GM19438 (cell line): ENCODE measurements at regions not wholly inside any gene's neighbourhood (a gene's known extent, or its start where the extent isn't known, plus 50 kb on each side); places are given as distances from the start of the nearest gene placed in this dataset.
"Not testable (repeated sequence)": the region's sequence is repeated elsewhere in the genome, so short reads cannot be mapped to it uniquely, and the experiment has no call there.

Experiments used
- ATAC-seq: cut with Tn5 transposase; IDR thresholded peaks from one replicate; pipeline ENCODE4 v1.9.1; 2021; ENCODE audit warnings: low read depth; ENCODE audit not compliant: unreplicated experiment

GRCh38 chr7:125857606-125858005, 928.0 kb upstream of the POT1 start:
- no peak for ATAC-seq

DNA sequence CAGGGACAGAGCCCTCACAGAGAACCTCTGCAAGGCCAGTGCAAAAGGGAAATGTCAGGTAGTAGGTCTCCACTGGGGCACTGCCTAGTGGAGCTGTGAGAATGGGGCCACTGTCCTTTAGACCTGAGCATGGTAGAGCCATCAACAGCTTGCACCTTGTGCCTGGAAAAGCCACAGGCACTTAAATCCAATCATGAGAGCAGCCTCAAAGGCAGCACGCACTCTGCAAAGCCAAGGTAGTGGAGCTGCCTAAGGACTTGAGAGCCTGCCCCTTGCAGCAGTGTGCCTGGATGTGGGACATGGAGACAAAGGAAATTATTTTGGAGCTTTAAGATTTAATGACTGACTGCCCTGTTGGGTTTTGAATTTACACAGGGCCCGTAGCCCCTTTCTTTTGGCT, 918.5 kb upstream of the POT1 start:
- ATAC-seq: no peak

- no peak for ATAC-seq
Measured at GRCh38 chr7:125847692-125848091, 918.1 kb upstream of the POT1 start.

- no peak for ATAC-seq
Measured at GRCh38 chr7:125847055-125847454, 917.4 kb upstream of the POT1 start.

DNA sequence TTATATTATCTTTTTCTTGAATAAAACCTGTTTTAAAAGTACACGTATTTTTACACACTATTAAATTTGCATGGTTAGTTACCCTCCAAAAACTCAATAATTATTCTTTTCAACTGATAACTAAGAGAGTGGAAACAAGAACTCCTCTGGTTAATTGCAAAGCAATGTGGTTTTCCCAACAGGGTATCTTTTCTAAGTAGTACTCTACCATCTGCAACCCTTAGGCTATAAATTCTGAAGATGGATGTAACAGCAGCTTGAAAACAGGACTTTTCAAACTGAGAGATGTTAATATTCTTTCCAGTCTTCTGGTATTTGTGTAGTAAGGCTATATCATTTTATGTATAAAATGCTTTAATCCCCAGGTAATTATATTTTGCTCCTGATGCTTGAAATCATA, 916.1 kb upstream of the POT1 start:
- ATAC-seq: no peak

- no peak for ATAC-seq
Measured at GRCh38 chr7:125834421-125834820, 904.8 kb upstream of the POT1 start.

DNA sequence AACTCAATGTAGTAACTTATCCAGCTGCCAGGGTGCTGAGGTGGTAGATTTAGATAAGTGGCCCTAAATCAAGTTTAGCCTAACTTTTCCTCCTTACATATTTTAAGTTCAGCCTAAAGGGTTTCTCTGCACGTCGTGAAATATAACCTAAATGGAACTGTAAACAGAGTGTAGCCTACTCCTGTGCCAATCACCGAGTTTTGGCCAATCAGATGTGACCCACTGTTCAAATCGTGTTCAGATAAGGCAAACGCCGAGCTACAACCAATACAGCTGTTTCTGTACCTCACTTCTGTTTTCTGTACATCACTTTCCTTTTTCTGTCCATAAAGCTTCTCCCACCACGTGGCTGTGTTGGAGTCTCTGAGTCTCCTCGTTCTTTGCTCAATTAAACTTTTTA, 904.2 kb upstream of the POT1 start:
- ATAC-seq: no peak

DNA sequence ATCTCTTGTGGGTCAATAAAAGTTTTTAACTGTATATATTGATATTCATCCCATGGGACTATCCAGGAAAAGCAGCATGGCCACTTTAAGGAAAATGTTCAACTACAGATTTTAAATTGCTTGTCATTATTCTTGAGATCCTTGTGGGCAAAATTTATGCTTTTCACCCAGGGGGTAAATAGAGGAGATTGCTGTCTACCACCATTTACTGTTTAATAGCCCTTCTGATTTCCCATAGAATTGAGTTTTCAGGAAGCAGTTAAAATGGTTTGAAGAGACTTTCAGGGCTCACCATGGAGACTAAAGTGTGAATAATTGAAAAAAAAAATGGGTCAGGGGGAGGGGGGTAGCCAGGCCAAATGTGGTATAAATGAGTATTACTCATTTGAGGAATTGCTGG, 901.1 kb upstream of the POT1 start:
- no peak for ATAC-seq

DNA sequence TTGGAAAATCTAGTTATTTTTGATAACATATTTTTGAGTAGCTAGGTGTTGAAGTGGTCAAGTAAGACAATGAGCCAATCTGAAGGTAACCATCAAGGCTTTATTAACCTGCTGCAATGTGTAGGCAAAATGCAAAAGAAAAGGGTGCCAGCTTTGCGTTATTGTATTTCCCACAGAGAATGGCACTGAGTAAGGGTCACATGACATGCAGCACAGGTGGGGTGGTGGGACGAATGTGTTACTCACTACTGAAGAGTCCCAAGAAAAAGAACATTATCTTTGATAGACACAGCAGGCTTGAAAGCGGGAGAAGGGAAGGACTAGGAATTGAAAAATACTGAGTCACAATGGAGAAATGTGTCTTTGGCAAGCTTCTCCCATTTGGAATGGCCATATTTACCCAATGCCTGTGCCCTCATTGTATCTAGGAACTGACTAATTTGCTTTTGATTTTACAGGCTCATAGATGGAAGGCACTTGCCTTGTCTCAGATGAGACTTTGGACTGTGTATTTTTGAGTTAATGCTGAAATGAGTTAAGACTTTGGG, 898.6 kb upstream of the POT1 start:
- ATAC-seq: no peak

GRCh38 chr7:125823538-125823937, 893.9 kb upstream of the POT1 start:
- no peak for ATAC-seq

DNA sequence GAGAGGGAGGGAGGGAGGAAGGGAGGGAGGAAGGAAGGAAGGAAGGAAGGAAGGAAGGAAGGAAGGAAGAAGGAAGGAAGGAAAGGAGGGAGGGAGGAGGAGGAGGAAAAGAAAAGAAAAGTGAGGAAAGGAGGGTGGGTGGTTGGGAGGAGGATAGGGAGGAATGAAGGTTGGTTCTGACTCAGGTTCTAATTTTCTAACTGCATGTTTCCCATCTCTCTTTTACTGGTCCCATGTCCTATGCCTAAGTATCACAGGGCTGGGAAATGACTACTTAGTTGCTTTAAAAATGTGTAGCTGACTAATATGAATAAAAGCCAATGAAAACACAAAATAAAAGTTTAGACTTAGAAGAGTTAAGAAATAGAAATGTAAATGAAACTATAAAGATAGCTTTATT, 890.9 kb upstream of the POT1 start:
- no peak for ATAC-seq

DNA sequence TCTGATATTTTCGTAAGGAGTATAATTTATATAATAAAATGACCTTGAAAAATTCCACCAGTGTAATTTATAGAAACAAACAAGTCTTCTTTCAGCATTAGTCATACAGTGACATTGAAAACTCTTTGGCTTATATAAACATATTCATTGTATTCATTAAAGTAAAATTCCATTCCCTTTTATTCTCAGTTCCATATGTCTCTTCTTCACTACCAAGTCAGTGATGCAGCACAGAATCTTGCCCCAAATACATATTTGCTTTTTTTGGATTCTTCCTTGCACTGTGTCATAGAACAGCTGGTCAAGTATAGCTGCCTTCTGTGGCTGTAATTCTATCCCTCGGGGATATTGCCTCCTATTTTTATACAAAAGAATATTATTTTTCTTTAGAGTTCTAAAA, 884.5 kb upstream of the POT1 start:
- no peak for ATAC-seq

- not testable (repeated sequence) for ATAC-seq
Measured at GRCh38 chr7:125806491-125806890, 876.9 kb upstream of the POT1 start.

DNA sequence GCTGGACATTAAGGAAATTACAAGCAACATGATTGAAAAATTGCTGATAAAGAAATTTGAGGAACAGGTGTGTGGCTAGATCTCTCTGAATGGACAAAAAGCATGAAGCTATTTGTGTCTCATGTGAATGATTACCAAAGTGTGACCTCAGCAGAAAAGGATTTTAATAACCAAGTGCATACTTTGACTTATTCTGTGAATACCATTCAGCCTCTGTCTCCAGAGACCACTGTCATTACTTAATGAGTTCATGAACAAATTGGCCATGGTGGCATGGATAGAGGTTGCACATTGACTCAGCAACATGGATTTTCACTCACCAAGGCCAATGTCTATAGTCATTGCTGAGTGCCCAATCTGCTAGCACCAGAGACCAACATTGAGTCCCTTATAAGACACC, 874.6 kb upstream of the POT1 start:
- no peak for ATAC-seq

GRCh38 chr7:125780153-125780552, 850.5 kb upstream of the POT1 start:
- ATAC-seq: no peak

DNA sequence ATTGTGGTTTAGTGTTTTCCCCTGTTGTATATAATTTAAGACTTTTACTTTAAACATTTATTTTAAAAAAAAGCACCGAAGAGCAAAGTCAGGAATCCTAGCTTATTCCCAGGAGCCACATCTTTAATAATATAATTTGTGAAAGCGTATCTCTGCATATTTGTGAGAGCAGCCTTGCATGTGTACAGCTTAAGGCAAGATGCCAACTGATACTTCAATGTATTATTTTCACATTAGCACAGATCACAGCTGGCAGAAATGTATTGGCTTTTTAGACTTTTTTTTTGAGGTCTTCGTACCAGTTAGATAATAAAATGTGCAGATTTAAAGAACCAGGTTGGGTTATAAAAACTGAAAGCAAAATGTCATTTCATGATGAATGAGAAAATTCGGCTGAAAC, 845.7 kb upstream of the POT1 start:
- ATAC-seq: no peak

- ATAC-seq: no peak
Measured at GRCh38 chr7:125773113-125773785, 843.6 kb upstream of the POT1 start.

GRCh38 chr7:125747966-125748365, 818.3 kb upstream of the POT1 start:
- ATAC-seq: no peak

- no peak for ATAC-seq
Measured at GRCh38 chr7:125746510-125746909, 816.9 kb upstream of the POT1 start.

DNA sequence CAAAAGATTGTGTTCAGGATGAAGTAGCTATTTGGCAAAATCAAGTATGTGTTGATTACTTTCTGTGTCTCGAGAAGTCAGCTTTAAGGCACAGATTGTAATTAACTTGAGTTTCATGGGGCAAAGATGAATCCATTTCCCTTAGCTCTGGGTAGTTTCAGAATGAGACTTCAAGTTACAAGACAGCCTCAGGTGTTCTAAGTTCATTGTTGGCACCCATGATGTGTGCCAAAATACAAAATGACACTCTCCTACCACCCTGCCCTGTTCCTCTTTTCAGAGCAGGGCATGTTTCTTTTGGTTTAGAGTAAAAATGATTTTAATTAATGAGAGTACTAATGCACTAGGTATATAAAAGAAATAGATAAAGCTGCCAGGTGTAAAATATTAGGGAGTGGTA, 797.6 kb upstream of the POT1 start:
- ATAC-seq: no peak

DNA sequence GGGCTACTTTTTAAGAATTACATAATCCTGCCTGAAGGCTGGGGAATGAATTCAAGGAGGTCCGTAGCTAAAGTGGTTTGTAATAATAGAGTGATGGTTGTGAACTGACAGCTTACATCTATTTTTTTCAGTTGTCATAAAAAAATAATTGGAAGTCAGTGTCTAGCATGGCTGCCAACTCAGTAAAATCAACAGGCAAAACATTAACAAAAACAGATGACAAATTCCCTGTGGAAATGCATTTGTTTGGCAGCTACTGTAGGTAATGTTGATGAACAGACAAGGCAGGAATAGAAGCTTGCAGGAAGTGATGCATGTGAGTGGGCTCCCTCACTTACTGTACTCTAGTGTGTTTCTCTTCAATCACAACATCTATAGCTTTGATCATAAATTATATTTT, 766.0 kb upstream of the POT1 start:
- no peak for ATAC-seq

GRCh38 chr7:125683156-125683555, 753.5 kb upstream of the POT1 start:
- no peak for ATAC-seq

DNA sequence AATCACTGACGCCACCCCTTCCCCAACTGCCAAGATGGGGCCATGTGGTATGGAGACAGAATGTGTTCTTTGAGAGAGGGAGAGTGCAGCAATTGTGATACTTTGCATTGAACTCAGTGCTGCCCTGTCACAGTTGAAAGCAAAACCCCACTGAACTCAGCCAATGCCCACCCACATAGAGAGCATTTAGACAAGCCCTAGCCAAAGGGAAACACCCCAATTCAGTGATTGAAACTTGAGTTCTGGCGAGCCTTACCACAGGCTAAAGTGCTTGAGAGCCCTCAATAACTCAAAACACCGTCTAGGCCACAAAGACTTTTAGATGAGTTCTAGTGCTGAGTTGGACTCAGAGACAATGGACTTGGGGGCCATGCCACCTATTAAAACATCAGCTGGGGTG, 751.9 kb upstream of the POT1 start:
- no peak for ATAC-seq
